ENCODE measurements at regions not wholly inside any gene's neighbourhood (a gene's known extent, or its start where the extent isn't known, plus 50 kb on each side); places are given as distances from the start of the nearest gene placed in this dataset.
"Not testable (repeated sequence)": the region's sequence is repeated elsewhere in the genome, so short reads cannot be mapped to it uniquely, and the experiment has no call there.

DNA sequence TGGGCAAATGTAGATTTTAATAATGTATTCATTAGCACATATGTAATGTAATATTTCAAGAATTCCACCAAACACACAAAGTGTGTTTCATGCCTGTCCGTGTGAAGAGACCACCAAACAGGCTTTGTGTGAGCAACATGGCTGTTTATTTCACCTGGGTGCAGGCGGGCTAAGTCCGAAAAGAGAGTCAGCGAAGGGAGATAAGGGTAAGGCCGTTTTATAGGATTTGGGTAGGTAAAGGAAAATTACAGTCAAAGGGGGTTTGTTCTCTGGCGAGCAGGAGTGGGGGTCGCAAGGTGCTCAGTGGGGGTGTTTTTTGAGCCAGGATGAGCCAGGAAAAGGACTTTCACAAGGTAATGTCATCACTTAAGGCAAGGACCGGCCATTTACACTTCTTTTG is 875.8 kb downstream of the TBL1XR1 start:
- H3K27me3 ChIP-seq (ENCODE audit: insufficient read depth, poor library complexity, severe bottlenecking); DNase-seq (ENCODE audit: low read depth in 1 of 2, low spot score in 1 of 2); H3K4me3 ChIP-seq (replicated peaks; ENCODE audit: insufficient read depth, low read length); H3K27ac ChIP-seq (replicated peaks): not testable (repeated sequence)

DNA sequence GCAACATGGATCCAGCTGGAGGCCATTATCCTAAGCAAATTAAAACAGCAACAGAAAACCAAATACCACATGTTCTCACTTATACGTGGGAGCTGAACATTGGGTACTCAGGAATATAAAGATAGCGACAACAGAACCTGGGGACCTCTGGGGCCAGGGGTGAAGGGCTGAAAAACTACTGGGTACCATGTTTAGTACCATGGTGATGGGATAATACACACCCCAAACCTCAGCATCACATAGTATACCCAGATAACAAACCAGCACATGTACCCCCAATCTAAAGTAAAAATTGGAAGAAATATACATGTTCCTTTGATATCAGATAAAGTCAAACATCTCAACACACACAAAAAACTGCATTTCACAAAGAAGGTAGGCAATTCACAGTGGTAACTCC is 876.2 kb downstream of the TBL1XR1 start:
- Histone ChIP-seq H3K27me3 (ENCODE audit: insufficient read depth, poor library complexity, severe bottlenecking) (no peaks in the 10 kb centered on the region), H3K27ac (replicated peaks) (no peak overlapping the region), H3K4me3 (replicated peaks; ENCODE audit: insufficient read depth, low read length) (no peak overlapping the region)
- TF ChIP-seq GABPA (IDR thresholded peaks at IDR 0.05; ENCODE audit: low read depth), result no peak
- TF ChIP-seq POLR2AphosphoS5 (IDR thresholded peaks at IDR 0.05; ENCODE audit: low read depth), result no peak
- TF ChIP-seq REST (IDR thresholded peaks at IDR 0.05; ENCODE audit: insufficient replicate concordance, low read depth), result no peak
- no peak for TF ChIP-seq SPI1 (IDR thresholded peaks at IDR 0.05; ENCODE audit: borderline replicate concordance, low read depth)
- no peak for TF ChIP-seq CTCF (IDR thresholded peaks at IDR 0.05; ENCODE audit: insufficient read depth, low read length)
- DNase-seq (ENCODE audit: low read depth in 1 of 2, low spot score in 1 of 2), result no peak

GRCh38 chr3:176313426-176313825 is 883.9 kb downstream of the TBL1XR1 start:
- Histone ChIP-seq H3K27ac (replicated peaks) (no peak overlapping the region), H3K27me3 (ENCODE audit: insufficient read depth, poor library complexity, severe bottlenecking) (no peaks in the 10 kb centered on the region), H3K4me3 (replicated peaks; ENCODE audit: insufficient read depth, low read length) (no peak overlapping the region)
- no peak for DNase-seq (ENCODE audit: low read depth in 1 of 2, low spot score in 1 of 2)
- TF ChIP-seq REST (IDR thresholded peaks at IDR 0.05; ENCODE audit: insufficient replicate concordance, low read depth), result no peak
- TF ChIP-seq SPI1 (IDR thresholded peaks at IDR 0.05; ENCODE audit: borderline replicate concordance, low read depth), result no peak
- no peak for TF ChIP-seq POLR2AphosphoS5 (IDR thresholded peaks at IDR 0.05; ENCODE audit: low read depth)

- Histone ChIP-seq H3K27ac (replicated peaks) (no peak overlapping the region), H3K27me3 (ENCODE audit: insufficient read depth, poor library complexity, severe bottlenecking) (no peaks in the 10 kb centered on the region), H3K4me3 (replicated peaks; ENCODE audit: insufficient read depth, low read length) (no peak overlapping the region)
- TF ChIP-seq GABPA (IDR thresholded peaks at IDR 0.05; ENCODE audit: low read depth), result no peak
- no peak for TF ChIP-seq CTCF (IDR thresholded peaks at IDR 0.05; ENCODE audit: insufficient read depth, low read length)
- TF ChIP-seq POLR2AphosphoS5 (IDR thresholded peaks at IDR 0.05; ENCODE audit: low read depth), result no peak
- no peak for TF ChIP-seq REST (IDR thresholded peaks at IDR 0.05; ENCODE audit: insufficient replicate concordance, low read depth)
- TF ChIP-seq SPI1 (IDR thresholded peaks at IDR 0.05; ENCODE audit: borderline replicate concordance, low read depth), result no peak
- no peak for DNase-seq (ENCODE audit: low read depth in 1 of 2, low spot score in 1 of 2)
These were observed 886.6 kb downstream of the TBL1XR1 start for GRCh38 chr3:176310641-176311040.
